Neural crest cell (in vitro differentiated cells): ENCODE measurements at regions not wholly inside any gene's neighbourhood (a gene's known extent, or its start where the extent isn't known, plus 50 kb on each side); places are given as distances from the start of the nearest gene placed in this dataset.
A peak's percentile ranks its signal among the peaks of the same experiment; 100 is the strongest.

Experiments
- DNase-seq: peaks from one replicate; pipeline ENCODE4 v3.0.0; 2021; ENCODE audit warnings: low read depth, mixed read lengths, low spot score
- H3K27ac Mint-ChIP-seq: one replicate; pipeline ENCODE4 v1.8.0; 2021; ENCODE audit warnings: mild to moderate bottlenecking, mixed read lengths; ENCODE audit not compliant: unreplicated experiment
- H3K27me3 Mint-ChIP-seq: 2 replicates; pipeline ENCODE4 v1.8.0; 2021; ENCODE audit warnings: low read depth, mild to moderate bottlenecking, mixed read lengths
- H3K36me3 Mint-ChIP-seq: 2 replicates; pipeline ENCODE4 v1.8.0; 2021; ENCODE audit warnings: low read depth, mild to moderate bottlenecking, mixed read lengths
- H3K4me1 Mint-ChIP-seq: 2 replicates; pipeline ENCODE4 v1.8.0; 2021; ENCODE audit warnings: mixed read lengths
- H3K4me3 Mint-ChIP-seq: one replicate; pipeline ENCODE4 v1.8.0; 2021; ENCODE audit warnings: mild to moderate bottlenecking, mixed read lengths
- H3K9me3 Mint-ChIP-seq: 2 replicates; pipeline ENCODE4 v1.8.0; 2021; ENCODE audit warnings: mixed read lengths
- TF ChIP-seq, protein P1 (sequence below): fragments of 200-600 bp; sonication (generic); conservative IDR thresholded peaks from 2 replicates; pipeline ENCODE4 v1.5.0; 2021; ENCODE audit warnings: antibody characterized with exemption, mild to moderate bottlenecking

DNA sequence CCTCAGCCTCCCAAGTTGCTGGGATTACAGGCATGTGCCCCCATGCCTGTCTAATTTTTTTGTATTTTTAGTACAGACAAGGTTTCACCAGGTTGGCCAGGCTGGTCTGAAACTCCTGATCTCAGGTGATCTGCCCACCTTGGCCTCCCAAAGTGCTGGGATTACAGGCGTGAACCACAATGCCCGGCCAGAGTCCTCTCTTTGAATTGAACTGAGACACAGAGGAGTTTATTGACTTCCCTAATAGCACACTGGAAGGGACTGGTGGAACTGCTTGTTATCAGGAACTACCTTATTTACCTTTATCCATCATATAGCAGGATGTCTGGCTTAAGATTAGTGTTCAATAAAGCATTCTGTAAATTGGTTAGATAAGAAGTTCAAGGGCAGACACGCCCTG lies 613.8 kb downstream of the EFNB2 start:
- Mint-ChIP-seq H3K36me3 (peaks cover 9% of the 10 kb centered on the region), H3K27ac (no peak overlapping the region), H3K4me3 (no peak overlapping the region), H3K4me1 (peaks cover 33% of the 10 kb centered on the region), H3K9me3 (peaks cover 20% of the 10 kb centered on the region), H3K27me3 (no peaks in the 10 kb centered on the region)
- no peak for DNase-seq
- TF ChIP-seq, protein P1, sequence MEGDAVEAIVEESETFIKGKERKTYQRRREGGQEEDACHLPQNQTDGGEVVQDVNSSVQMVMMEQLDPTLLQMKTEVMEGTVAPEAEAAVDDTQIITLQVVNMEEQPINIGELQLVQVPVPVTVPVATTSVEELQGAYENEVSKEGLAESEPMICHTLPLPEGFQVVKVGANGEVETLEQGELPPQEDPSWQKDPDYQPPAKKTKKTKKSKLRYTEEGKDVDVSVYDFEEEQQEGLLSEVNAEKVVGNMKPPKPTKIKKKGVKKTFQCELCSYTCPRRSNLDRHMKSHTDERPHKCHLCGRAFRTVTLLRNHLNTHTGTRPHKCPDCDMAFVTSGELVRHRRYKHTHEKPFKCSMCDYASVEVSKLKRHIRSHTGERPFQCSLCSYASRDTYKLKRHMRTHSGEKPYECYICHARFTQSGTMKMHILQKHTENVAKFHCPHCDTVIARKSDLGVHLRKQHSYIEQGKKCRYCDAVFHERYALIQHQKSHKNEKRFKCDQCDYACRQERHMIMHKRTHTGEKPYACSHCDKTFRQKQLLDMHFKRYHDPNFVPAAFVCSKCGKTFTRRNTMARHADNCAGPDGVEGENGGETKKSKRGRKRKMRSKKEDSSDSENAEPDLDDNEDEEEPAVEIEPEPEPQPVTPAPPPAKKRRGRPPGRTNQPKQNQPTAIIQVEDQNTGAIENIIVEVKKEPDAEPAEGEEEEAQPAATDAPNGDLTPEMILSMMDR, result no peak

DNA sequence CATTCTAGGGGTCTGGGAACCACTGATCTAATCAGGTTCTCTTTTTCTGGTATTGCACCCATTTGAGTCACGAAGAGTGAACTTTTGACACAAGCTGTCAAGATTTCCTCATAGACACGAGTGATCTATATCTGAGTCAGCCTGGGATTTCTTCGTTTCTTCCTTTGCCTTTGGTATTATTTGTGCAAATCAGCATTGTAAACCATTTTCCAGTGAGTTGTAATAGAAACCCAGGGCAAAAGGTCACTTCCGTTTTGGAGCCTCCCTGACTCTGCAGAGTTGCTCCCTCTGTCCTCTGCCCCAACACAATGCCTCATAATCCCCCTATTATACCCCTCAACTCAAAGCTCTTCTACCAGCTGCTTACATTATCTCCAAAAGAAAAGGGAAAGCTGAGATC lies 615.1 kb downstream of the EFNB2 start:
- Mint-ChIP-seq H3K4me1 (peaks cover 33% of the 10 kb centered on the region), H3K4me3 (peak overlapping the region; percentile 16), H3K27me3 (no peaks in the 10 kb centered on the region), H3K27ac (no peak overlapping the region), H3K9me3 (peaks cover 24% of the 10 kb centered on the region), H3K36me3 (peaks cover 11% of the 10 kb centered on the region)
- TF ChIP-seq, protein P1, result no peak
- no peak for DNase-seq

DNA sequence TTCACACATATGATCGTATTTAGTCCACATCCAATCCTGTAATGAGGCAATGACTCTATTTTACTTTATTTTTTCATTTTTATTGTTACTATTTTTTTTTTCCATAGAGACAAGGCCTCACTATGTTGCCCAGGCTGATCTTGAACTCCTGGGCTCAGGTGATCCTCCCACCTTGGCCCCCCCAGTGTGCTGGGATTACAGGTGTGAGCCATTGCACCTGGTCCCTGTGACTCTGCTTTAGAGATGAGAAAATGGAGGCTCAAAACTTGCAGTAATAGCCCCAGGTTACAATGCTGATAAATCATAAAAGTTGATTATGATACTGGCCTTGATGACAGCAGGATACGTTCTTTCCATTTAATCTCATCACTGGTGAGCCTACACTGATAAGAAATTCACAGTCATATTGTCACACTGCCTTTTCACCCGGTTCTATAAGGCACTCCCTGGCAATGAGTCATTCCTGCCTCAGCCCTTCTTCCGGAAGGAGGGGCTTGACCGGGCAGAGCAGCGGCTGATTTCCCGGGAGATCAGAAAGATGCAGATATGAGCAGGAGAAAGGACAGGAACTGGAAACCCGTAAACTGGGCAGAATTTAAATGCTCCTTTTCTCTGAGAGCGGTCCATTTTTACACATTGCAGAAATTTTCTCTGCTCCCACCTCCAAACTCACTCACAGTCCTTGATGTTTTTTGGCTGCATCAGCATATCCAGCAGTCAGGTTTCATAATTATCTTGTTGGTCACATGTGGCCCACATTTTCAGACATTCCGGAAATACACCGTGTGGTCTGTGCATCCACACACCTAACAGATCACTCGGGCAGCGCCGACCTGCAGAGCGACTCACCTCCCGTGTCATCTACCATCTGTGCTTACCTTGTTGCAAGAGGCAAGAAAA lies 616.4 kb downstream of the EFNB2 start:
- TF ChIP-seq, protein P1, result no peak
- H3K4me1 Mint-ChIP-seq, result peaks cover 43% of the 10 kb centered on the region
- H3K27me3 Mint-ChIP-seq, result no peaks in the 10 kb centered on the region
- H3K4me3 Mint-ChIP-seq, result peak overlapping the region; percentile 9
- H3K36me3 Mint-ChIP-seq, result peaks cover 12% of the 10 kb centered on the region
- peak; percentile 11 for DNase-seq
- H3K9me3 Mint-ChIP-seq, result peaks cover 25% of the 10 kb centered on the region
- H3K27ac Mint-ChIP-seq, result peak overlapping the region; percentile 93

DNA sequence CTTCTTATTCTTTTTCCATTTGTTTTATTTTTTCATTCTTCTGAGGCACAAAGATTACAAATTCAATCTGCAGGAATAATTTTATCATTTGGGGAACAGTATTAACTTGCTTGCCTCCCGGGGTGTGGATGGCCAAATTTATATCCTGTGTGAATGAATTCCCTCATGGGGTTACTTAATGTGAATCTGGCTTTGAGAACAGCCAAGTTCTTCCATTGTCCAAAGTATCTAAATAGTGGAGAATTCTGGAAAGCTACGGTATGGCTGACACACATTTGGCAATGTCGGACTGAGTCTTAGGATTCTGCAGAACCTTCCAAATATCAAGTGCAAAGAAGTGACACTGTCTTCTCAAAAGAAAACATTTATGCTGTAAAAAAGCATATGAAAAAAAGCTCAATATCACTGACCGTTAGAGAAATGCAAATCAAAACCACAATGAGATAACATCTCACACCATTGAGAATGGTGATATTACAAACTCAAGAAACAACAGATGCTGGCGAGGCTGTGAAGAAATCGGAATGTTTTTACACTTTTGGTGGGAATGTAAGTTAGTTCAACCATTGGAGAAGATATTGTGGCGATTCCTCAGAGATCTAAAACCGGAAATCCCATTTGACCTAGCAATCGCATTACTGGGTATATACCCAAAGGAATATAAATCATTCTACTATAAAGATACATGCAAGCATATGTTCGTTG lies 620.2 kb downstream of the EFNB2 start:
- Mint-ChIP-seq H3K4me3 (no peak overlapping the region), H3K27me3 (no peaks in the 10 kb centered on the region), H3K36me3 (peaks cover 3% of the 10 kb centered on the region), H3K9me3 (peaks cover 13% of the 10 kb centered on the region), H3K27ac (no peak overlapping the region), H3K4me1 (peaks cover 34% of the 10 kb centered on the region)
- TF ChIP-seq, protein P1, result no peak
- no peak for DNase-seq

DNA sequence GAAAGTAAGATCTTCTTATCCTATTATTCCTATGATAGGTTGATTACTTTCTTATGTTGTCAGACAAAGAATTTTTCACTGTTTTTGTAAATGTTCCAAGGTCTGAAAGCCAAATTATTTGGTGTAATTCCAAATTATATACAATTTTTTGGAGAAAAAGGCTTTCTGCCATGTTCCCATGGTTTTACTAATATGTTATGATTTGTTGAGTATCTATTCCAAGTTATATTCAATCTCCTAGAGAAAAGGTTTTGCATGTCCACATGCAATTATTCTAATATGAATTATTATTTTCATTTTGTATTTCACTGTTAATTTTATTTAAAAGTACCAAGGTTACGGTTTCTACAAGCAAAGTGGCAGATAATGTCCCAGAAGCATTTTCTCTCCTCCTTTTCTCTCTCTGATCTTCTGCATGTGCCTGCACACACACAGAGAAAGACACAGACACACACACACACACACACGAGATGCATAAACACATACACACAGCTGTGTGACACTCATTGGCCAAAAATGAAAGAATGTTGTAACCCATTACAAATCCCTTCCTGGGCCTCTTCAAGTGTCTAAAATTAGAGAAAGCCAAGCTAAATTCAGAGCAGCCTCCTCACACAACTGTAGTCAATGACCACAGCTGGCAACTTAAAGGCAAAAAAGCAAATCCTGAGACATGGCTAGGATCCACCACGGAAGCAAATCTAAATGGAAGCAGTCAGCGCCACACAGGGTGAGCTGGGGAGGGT lies 621.0 kb downstream of the EFNB2 start:
- H3K4me1 Mint-ChIP-seq, result peaks cover 28% of the 10 kb centered on the region
- TF ChIP-seq, protein P1, result no peak

More for the DNA sequence above, 621.0 kb downstream of the EFNB2 start:
- no peaks in the 10 kb centered on the region for H3K27me3 Mint-ChIP-seq
- DNase-seq, result no peak
- H3K4me3 Mint-ChIP-seq, result no peak overlapping the region
- peaks cover 3% of the 10 kb centered on the region for H3K36me3 Mint-ChIP-seq
- H3K9me3 Mint-ChIP-seq, result peaks cover 13% of the 10 kb centered on the region
- H3K27ac Mint-ChIP-seq, result no peak overlapping the region
